ENCODE measurements at regions not wholly inside any gene's neighbourhood (a gene's known extent, or its start where the extent isn't known, plus 50 kb on each side); places are given as distances from the start of the nearest gene placed in this dataset.

- TF ChIP-seq ZNF274 (IDR thresholded peaks at IDR 0.05; ENCODE audit: low read depth, low read length) (no peak), SUZ12 (IDR thresholded peaks at IDR 0.05; ENCODE audit: extremely low read depth, insufficient read depth, insufficient read length) (no peak), YY1 (IDR thresholded peaks at IDR 0.05; ENCODE audit: insufficient read depth, insufficient read length) (no peak)
Measured at GRCh38 chr2:118198268-118198667, 110.0 kb downstream of the INSIG2 start.

Data from NT2/D1 (cell line).